GM12878 (cell line): ENCODE measurements at regions not wholly inside any gene's neighbourhood (a gene's known extent, or its start where the extent isn't known, plus 50 kb on each side); places are given as distances from the start of the nearest gene placed in this dataset.

Source experiments
- ATAC-seq: fragments of 200-7000 bp; cut with Tn5 transposase; 3 replicates; pipeline ENCODE4 v1.9.1; 2020; ENCODE audit warnings: mild to moderate bottlenecking, moderate library complexity
- BruUV-seq: library from RNA; stranded (reverse); fragments of 400-500 nt; replicated peaks from 2 replicates; lab custom pipeline; 2021; lab: Mats Ljungman, UMichigan
- CTCF ChIA-PET: fragments of 300-600 bp; sonication (Branson Sonifier 250); formaldehyde crosslinking; extraction: SDS; loops from one replicate; lab custom pipeline; 2021; ENCODE audit warnings: inconsistent platforms; lab: Yijun Ruan, JAX
- POLR2A ChIA-PET: fragments of 350-600 bp; formaldehyde crosslinking; extraction: SDS; loops from one replicate; lab custom pipeline; 2021; ENCODE audit warnings: inconsistent platforms; lab: Charles Lee
- RAD21 ChIA-PET: fragments of 300-600 bp; sonication (Branson Sonifier 250); formaldehyde crosslinking; loops from one replicate; lab custom pipeline; 2023; ENCODE audit warnings: antibody characterized with exemption; ENCODE audit not compliant: unreplicated experiment; lab: Charles Lee
- SMC1A ChIA-PET: fragments of 300-600 bp; sonication (Branson Sonifier 250); formaldehyde crosslinking; loops from one replicate; lab custom pipeline; 2023; ENCODE audit not compliant: unreplicated experiment, uncharacterized antibody; lab: Charles Lee
- DNase-seq: peaks from one replicate; pipeline ENCODE4 v3.0.0-alpha.2; 2011; ENCODE audit warnings: low read depth, low spot score
- FAIRE-seq: peaks from 3 replicates; lab custom pipeline; 2011; peaks lifted over from hg19 to GRCh38; lab: Jason Lieb, UNC
- H2AFZ ChIP-seq: 2 replicates; pipeline ENCODE4 v1.6.0; 2011; ENCODE audit warnings: low read depth, low read length, control low read depth; ENCODE audit not compliant: control insufficient read depth
- H3K27ac ChIP-seq: 2 replicates; pipeline ENCODE4 v1.5.1; 2011; ENCODE audit warnings: control low read depth; ENCODE audit not compliant: control insufficient read depth, insufficient read depth
- H3K27me3 ChIP-seq, 2 experiments: replicated peaks in 1 of 2; 2 replicates each; pipeline versions ENCODE4 v1.6.0 to v1.6.1; 2011; ENCODE audit warnings: low read length in 1 of 2; ENCODE audit not compliant: control insufficient read depth in 2 of 2, insufficient read depth in 2 of 2
- H3K36me3 ChIP-seq, 2 experiments: 2 replicates each; pipeline ENCODE4 v1.5.1; 2011; ENCODE audit warnings: low read length in 1 of 2; ENCODE audit not compliant: control insufficient read depth in 2 of 2, insufficient read depth in 2 of 2
- H3K4me1 ChIP-seq: 2 replicates; pipeline ENCODE4 v1.6.1; 2011; ENCODE audit warnings: mild to moderate bottlenecking, low read length, moderate library complexity, mixed read lengths; ENCODE audit not compliant: control insufficient read depth, insufficient read depth
- H3K4me2 ChIP-seq: 2 replicates; pipeline ENCODE4 v1.6.0; 2011; ENCODE audit warnings: control low read depth; ENCODE audit not compliant: control insufficient read depth, insufficient read depth
- H3K4me3 ChIP-seq: fragments of 200-600 bp; sonication (generic); 2 replicates; pipeline ENCODE4 v1.5.1; 2016
- H3K79me2 ChIP-seq: 2 replicates; pipeline ENCODE4 v1.6.0; 2011; ENCODE audit warnings: low read length; ENCODE audit not compliant: control insufficient read depth, insufficient read depth
- H3K9ac ChIP-seq: 2 replicates; pipeline ENCODE4 v1.8.0; 2011; ENCODE audit warnings: low read length, control low read depth, mixed read lengths; ENCODE audit not compliant: control insufficient read depth, insufficient read depth
- H3K9me3 ChIP-seq: replicated peaks from 3 replicates; pipeline ENCODE4 v1.5.1; 2011; ENCODE audit warnings: mild to moderate bottlenecking, low read length; ENCODE audit not compliant: control insufficient read depth, insufficient read depth
- H4K20me1 ChIP-seq: 2 replicates; pipeline ENCODE4 v1.6.0; 2011; ENCODE audit not compliant: control insufficient read depth, insufficient read depth
- ATF7 ChIP-seq: fragments of 450-650 bp; IDR thresholded peaks from 2 replicates; pipeline ENCODE4 v1.6.1; 2016; ENCODE audit warnings: low read depth, mild to moderate bottlenecking
- CHD1 ChIP-seq: IDR thresholded peaks from 2 replicates; pipeline ENCODE4 v1.6.1; 2012; ENCODE audit warnings: low read depth, low read length, improper control_type of control experiment
- CREB1 ChIP-seq: IDR thresholded peaks from 2 replicates; pipeline ENCODE4 v1.6.1; 2012; ENCODE audit warnings: low read depth, mild to moderate bottlenecking, inconsistent platforms
- EGR1 ChIP-seq, 2 experiments: IDR thresholded peaks; 1 replicate in 1 of 2; 2 replicates in 1 of 2; pipeline ENCODE4 v1.6.1; 2011 to 2012; ENCODE audit warnings: low read depth in 2 of 2, low read length in 2 of 2, borderline replicate concordance in 1 of 2, mild to moderate bottlenecking in 1 of 2, moderate library complexity in 1 of 2
- GABPA ChIP-seq: IDR thresholded peaks from 2 replicates; pipeline ENCODE4 v1.6.1; 2014; ENCODE audit warnings: antibody characterized with exemption, low read depth, mild to moderate bottlenecking, inconsistent platforms
- SMAD1 ChIP-seq: fragments of 450-650 bp; IDR thresholded peaks from 2 replicates; pipeline ENCODE4 v1.6.1; 2018; ENCODE audit warnings: mild to moderate bottlenecking, low read depth; ENCODE audit not compliant: partially characterized antibody
- WGBS: methylation state at CpG from one replicate; pipeline ENCODE4 v1.1.6; 2016; ENCODE audit warnings: low lambda C conversion rate; ENCODE audit not compliant: insufficient replicate concordance, insufficient coverage; ENCODE audit errors: missing lambda C conversion rate; 5-methylcytosine and 5-hydroxymethylcytosine counted together
- in situ Hi-C: fragments of 300-500 bp; cut with MboI; formaldehyde crosslinking; loops from 9 replicates; pipeline ENCODE4 v1.14.3; 2018; ENCODE audit warnings: mixed read lengths
- intact Hi-C: fragments of 100-400 bp; cut with micrococcal nuclease; formaldehyde crosslinking; loops from one replicate; pipeline ENCODE4 v1.14.2; 2022; ENCODE audit not compliant: unreplicated experiment
- TF ChIP-seq, protein P1 (sequence below): IDR thresholded peaks from 2 replicates; pipeline ENCODE4 v1.6.1; 2012; ENCODE audit warnings: mild to moderate bottlenecking, low read depth, low read length
- TF ChIP-seq, protein P2 (sequence below): IDR thresholded peaks from 2 replicates; pipeline ENCODE4 v1.6.1; 2011; ENCODE audit warnings: low read depth, low read length, improper control_type of control experiment, borderline replicate concordance
- TF ChIP-seq, protein P3 (sequence below): fragments of 450-650 bp; conservative IDR thresholded peaks from 2 replicates; pipeline ENCODE4 v1.6.1; 2017; ENCODE audit warnings: mild to moderate bottlenecking, moderate library complexity

DNA sequence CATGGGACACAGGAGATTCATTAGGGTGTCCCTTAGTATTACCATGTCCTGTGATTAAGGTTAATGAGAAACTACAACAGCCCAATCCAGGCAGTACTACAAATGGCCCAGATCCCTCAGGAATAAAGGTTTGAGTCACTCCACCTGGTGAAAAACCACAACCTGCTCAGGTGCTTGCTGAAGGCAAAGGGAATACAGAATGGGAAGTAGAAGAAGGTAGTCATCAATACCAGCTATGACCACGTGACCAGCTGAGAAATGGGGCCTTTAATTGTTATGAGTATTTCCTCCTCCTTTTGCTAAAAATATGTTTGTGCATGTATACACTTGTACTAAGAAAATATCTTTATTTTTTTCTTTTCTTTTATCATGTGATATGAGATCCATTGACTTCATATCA, 91.1 kb upstream of the ADAMTS5 start:
- no TSS peak for BruUV-seq
- Histone ChIP-seq H3K27me3 (no peaks in the 10 kb centered on the region), H4K20me1 (no peaks in the 10 kb centered on the region), H3K4me1 (no peaks in the 10 kb centered on the region), H3K4me2 (no peak overlapping the region), H3K36me3 (no peaks in the 10 kb centered on the region), H3K4me3 (no peak overlapping the region), H3K79me2 (no peaks in the 10 kb centered on the region), H3K27ac (no peak overlapping the region), H2AFZ (no peak overlapping the region), H3K9me3 (no peaks in the 10 kb centered on the region; the same call in 2 of the 3 replicates), H3K9ac (no peak overlapping the region)
- in situ Hi-C loops (no loop called here), intact Hi-C loops (no loop called here)
- WGBS = 0% methylated on average over 1 of the region's 1 CpG
- FAIRE-seq (no peak), DNase-seq (no peak), ATAC-seq (no peak)
- no peak for TF ChIP-seq CREB1
- SMC1A ChIA-PET = no interaction called here
- RAD21 ChIA-PET = no interaction called here
- CTCF ChIA-PET = no interaction called here
- POLR2A ChIA-PET = no interaction called here

DNA sequence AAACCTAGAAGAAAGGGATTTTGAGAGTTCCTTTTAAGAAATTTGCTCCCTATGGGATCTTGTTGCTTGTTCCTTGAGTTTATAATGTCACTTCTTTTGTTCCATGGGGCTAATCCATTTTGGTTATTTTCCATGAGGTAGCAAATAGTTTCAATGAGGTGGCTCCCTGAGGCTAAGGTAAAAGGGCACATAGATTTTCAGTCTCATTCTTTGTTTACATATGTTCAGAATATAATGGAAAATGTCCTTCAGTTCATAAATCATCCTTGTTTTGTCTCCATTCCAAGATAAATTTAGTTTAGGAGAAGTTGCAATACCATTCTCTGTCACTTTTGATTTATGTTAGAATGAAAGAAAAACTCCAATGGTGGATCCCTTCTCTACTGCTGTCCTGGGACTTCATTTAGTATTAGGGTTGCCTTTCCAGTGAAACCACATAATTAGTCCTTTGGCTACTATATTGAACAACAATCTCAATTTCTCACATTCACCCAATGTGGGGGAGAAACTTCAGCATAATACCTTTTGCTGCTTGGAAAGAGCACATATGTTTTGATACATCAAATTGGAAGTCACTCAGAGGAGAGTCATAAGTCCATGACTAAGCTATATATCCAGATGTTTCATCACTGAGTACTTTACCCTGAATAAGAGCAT, 80.9 kb upstream of the ADAMTS5 start:
- CTCF ChIA-PET = no interaction called here
- Histone ChIP-seq H3K4me3 (no peak overlapping the region), H3K27me3 (no peaks in the 10 kb centered on the region), H3K27ac (no peak overlapping the region), H3K9me3 (no peaks in the 10 kb centered on the region), H3K36me3 (no peaks in the 10 kb centered on the region), H3K79me2 (no peaks in the 10 kb centered on the region), H3K4me1 (no peaks in the 10 kb centered on the region), H2AFZ (no peak overlapping the region), H3K9ac (no peak overlapping the region), H4K20me1 (no peaks in the 10 kb centered on the region), H3K4me2 (no peak overlapping the region)
- intact Hi-C loops (no loop called here), in situ Hi-C loops (no loop called here)
- DNase-seq (no peak), ATAC-seq (no peak), FAIRE-seq (no peak)
- RAD21 ChIA-PET = no interaction called here
- POLR2A ChIA-PET = no interaction called here
- no TSS peak for BruUV-seq
- SMC1A ChIA-PET = no interaction called here
- TF ChIP-seq CHD1 = no peak
- TF ChIP-seq, protein P1, sequence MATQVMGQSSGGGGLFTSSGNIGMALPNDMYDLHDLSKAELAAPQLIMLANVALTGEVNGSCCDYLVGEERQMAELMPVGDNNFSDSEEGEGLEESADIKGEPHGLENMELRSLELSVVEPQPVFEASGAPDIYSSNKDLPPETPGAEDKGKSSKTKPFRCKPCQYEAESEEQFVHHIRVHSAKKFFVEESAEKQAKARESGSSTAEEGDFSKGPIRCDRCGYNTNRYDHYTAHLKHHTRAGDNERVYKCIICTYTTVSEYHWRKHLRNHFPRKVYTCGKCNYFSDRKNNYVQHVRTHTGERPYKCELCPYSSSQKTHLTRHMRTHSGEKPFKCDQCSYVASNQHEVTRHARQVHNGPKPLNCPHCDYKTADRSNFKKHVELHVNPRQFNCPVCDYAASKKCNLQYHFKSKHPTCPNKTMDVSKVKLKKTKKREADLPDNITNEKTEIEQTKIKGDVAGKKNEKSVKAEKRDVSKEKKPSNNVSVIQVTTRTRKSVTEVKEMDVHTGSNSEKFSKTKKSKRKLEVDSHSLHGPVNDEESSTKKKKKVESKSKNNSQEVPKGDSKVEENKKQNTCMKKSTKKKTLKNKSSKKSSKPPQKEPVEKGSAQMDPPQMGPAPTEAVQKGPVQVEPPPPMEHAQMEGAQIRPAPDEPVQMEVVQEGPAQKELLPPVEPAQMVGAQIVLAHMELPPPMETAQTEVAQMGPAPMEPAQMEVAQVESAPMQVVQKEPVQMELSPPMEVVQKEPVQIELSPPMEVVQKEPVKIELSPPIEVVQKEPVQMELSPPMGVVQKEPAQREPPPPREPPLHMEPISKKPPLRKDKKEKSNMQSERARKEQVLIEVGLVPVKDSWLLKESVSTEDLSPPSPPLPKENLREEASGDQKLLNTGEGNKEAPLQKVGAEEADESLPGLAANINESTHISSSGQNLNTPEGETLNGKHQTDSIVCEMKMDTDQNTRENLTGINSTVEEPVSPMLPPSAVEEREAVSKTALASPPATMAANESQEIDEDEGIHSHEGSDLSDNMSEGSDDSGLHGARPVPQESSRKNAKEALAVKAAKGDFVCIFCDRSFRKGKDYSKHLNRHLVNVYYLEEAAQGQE = no peak
- TF ChIP-seq, protein P2, sequence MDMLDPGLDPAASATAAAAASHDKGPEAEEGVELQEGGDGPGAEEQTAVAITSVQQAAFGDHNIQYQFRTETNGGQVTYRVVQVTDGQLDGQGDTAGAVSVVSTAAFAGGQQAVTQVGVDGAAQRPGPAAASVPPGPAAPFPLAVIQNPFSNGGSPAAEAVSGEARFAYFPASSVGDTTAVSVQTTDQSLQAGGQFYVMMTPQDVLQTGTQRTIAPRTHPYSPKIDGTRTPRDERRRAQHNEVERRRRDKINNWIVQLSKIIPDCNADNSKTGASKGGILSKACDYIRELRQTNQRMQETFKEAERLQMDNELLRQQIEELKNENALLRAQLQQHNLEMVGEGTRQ = no peak
- TF ChIP-seq SMAD1 = no peak
- TF ChIP-seq GABPA = no peak
- TF ChIP-seq EGR1 (IDR thresholded peaks at IDR 0.05; ENCODE audit: borderline replicate concordance in 1 of 2, low read depth in 2 of 2, low read length in 2 of 2) = no peak
- TF ChIP-seq, protein P3, sequence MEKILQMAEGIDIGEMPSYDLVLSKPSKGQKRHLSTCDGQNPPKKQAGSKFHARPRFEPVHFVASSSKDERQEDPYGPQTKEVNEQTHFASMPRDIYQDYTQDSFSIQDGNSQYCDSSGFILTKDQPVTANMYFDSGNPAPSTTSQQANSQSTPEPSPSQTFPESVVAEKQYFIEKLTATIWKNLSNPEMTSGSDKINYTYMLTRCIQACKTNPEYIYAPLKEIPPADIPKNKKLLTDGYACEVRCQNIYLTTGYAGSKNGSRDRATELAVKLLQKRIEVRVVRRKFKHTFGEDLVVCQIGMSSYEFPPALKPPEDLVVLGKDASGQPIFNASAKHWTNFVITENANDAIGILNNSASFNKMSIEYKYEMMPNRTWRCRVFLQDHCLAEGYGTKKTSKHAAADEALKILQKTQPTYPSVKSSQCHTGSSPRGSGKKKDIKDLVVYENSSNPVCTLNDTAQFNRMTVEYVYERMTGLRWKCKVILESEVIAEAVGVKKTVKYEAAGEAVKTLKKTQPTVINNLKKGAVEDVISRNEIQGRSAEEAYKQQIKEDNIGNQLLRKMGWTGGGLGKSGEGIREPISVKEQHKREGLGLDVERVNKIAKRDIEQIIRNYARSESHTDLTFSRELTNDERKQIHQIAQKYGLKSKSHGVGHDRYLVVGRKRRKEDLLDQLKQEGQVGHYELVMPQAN = no peak
- no peak for TF ChIP-seq ATF7
